GM23338 (cell line): ENCODE measurements at regions not wholly inside any gene's neighbourhood (a gene's known extent, or its start where the extent isn't known, plus 50 kb on each side); places are given as distances from the start of the nearest gene placed in this dataset.

ENCODE experiments used
- CREB1 ChIP-seq: fragments of 250-450 bp; sonication (Bioruptor Pico); IDR thresholded peaks from 2 replicates; pipeline ENCODE4 v1.5.0; 2020; ENCODE audit warnings: low read depth, mild to moderate bottlenecking, moderate library complexity
- CTCF ChIP-seq, 2 experiments: fragments of 200-600 bp in 1 of 2; sonication (generic) in 1 of 2; conservative IDR thresholded peaks; 2 replicates each; pipeline versions ENCODE4 v1.5.1 to v1.6.1; 2016 to 2017; ENCODE audit warnings: antibody characterized with exemption in 2 of 2, low read depth in 2 of 2, mild to moderate bottlenecking in 2 of 2, moderate library complexity in 1 of 2
- ETS1 ChIP-seq: IDR thresholded peaks from 2 replicates; pipeline ENCODE4 v1.6.1; 2016; ENCODE audit warnings: antibody characterized with exemption
- EZH2 ChIP-seq: fragments of 200-600 bp; sonication (generic); IDR thresholded peaks from one replicate; pipeline ENCODE4 v1.8.0; 2017; ENCODE audit warnings: antibody characterized with exemption, mild to moderate bottlenecking, low read depth; ENCODE audit not compliant: unreplicated experiment
- EZH2phosphoT487 ChIP-seq: fragments of 200-600 bp; sonication (generic); IDR thresholded peaks from one replicate; pipeline ENCODE4 v1.8.1; 2018; ENCODE audit warnings: antibody characterized with exemption; ENCODE audit not compliant: unreplicated experiment
- NANOG ChIP-seq: IDR thresholded peaks from 2 replicates; pipeline ENCODE4 v1.6.1; 2016; ENCODE audit warnings: antibody characterized with exemption, borderline replicate concordance
- POLR2AphosphoS5 ChIP-seq: IDR thresholded peaks from 2 replicates; pipeline ENCODE4 v1.6.1; 2016; ENCODE audit warnings: antibody characterized with exemption, low read depth
- REST ChIP-seq: IDR thresholded peaks from one replicate; pipeline ENCODE4 v1.6.1; 2018; ENCODE audit warnings: antibody characterized with exemption; ENCODE audit not compliant: unreplicated experiment
- STAT1 ChIP-seq: IDR thresholded peaks from one replicate; pipeline ENCODE4 v1.6.1; 2016; ENCODE audit warnings: antibody characterized with exemption; ENCODE audit not compliant: unreplicated experiment
- ZNF114 ChIP-seq: fragments of 250-450 bp; sonication (Bioruptor Pico); IDR thresholded peaks from 2 replicates; pipeline ENCODE4 v1.5.0; 2020; ENCODE audit warnings: mild to moderate bottlenecking, moderate library complexity
- ZNF462 ChIP-seq: fragments of 250-450 bp; sonication (Bioruptor Pico); IDR thresholded peaks from 2 replicates; pipeline ENCODE4 v1.5.0; 2020; ENCODE audit warnings: mild to moderate bottlenecking, moderate library complexity

- no peak for TF ChIP-seq CTCF (conservative IDR thresholded peaks at IDR 0.05; ENCODE audit: low read depth in 2 of 2)
- no peak for TF ChIP-seq EZH2
- no peak for TF ChIP-seq POLR2AphosphoS5
- no peak for TF ChIP-seq ZNF462 (CRISPR knock-in tag)
- TF ChIP-seq CREB1 (CRISPR knock-in tag): no peak
- no peak for TF ChIP-seq REST
- no peak for TF ChIP-seq EZH2phosphoT487
- TF ChIP-seq ETS1: no peak
- no peak for TF ChIP-seq NANOG
- no peak for TF ChIP-seq STAT1
- TF ChIP-seq ZNF114: no peak
Measured at GRCh38 chr6:169092375-169092774, 161.3 kb downstream of the THBS2 start.
